Adrenal gland (tissue), 5 donors: ENCODE measurements at regions not wholly inside any gene's neighbourhood (a gene's known extent, or its start where the extent isn't known, plus 50 kb on each side); places are given as distances from the start of the nearest gene placed in this dataset.

Experiments
- CTCF ChIP-seq, 6 experiments: fragments of 450-650 bp in 4 of 6; fragments of 200-600 bp in 2 of 6; sonication (generic) in 1 of 6; IDR thresholded peaks; 1 replicate in 5 of 6; 2 replicates in 1 of 6; pipeline versions ENCODE4 v1.5.1 to v1.8.0; 2016 to 2021; ENCODE audit warnings: antibody characterized with exemption in 6 of 6, mild to moderate bottlenecking in 2 of 6, moderate library complexity in 1 of 6
- POLR2A ChIP-seq, 2 donors: fragments of 450-650 bp; IDR thresholded peaks; one replicate each; pipeline ENCODE4 v1.6.1; 2017; ENCODE audit warnings: antibody characterized with exemption in 2 of 2, mild to moderate bottlenecking in 2 of 2, moderate library complexity in 1 of 2
- donor health status: DM: no; HTN: no; CAD: no.

GRCh38 chr4:169881769-169882168 lies 124.0 kb upstream of the HPF1 start:
- TF ChIP-seq POLR2A (IDR thresholded peaks at IDR 0.05): no peak
- TF ChIP-seq CTCF (IDR thresholded peaks at IDR 0.05): no peak
